ENCODE measurements at regions not wholly inside any gene's neighbourhood (a gene's known extent, or its start where the extent isn't known, plus 50 kb on each side); places are given as distances from the start of the nearest gene placed in this dataset.
"Not testable (repeated sequence)": the region's sequence is repeated elsewhere in the genome, so short reads cannot be mapped to it uniquely, and the experiment has no call there.

GRCh38 chr3:125915792-125916375, 53.1 kb upstream of the ROPN1B start:
- H2AFZ ChIP-seq (ENCODE audit: low read depth, low read length, poor library complexity, severe bottlenecking); H3K79me2 ChIP-seq (ENCODE audit: insufficient read depth, low read length); H3K9me3 ChIP-seq (ENCODE audit: control insufficient read depth in 1 of 2, insufficient read depth in 1 of 2, low read depth in 1 of 2, low read length in 2 of 2); intact Hi-C loops (cut with micrococcal nuclease); H3K27me3 ChIP-seq (ENCODE audit: insufficient read depth, low read length); POLR2A ChIA-PET; RAD21 ChIA-PET (ENCODE audit: low non-redundant PET in 1 of 2, low total read pairs in 2 of 2, uncharacterized antibody in 2 of 2, unreplicated experiment in 2 of 2); H3K36me3 ChIP-seq (ENCODE audit: control insufficient read depth in 1 of 2, insufficient read depth in 2 of 2, low read length in 2 of 2); BruUV-seq (replicated peaks); H4K20me1 ChIP-seq (ENCODE audit: insufficient read depth); H3K9me2 ChIP-seq (ENCODE audit: insufficient read depth): not testable (repeated sequence)
- peak overlapping the region; percentile 62 for H3K9ac ChIP-seq (ENCODE audit: low read length)
- CTCF ChIA-PET: interaction anchor here (0.6 kb wide), 1 partner anchor 150 kb away, joined by 3 read pairs; no protein-coding TSS in a partner anchor
- H3K27ac ChIP-seq (ENCODE audit: low read depth, low read length): peak overlapping the region; percentile 55
- H3K4me2 ChIP-seq (ENCODE audit: low read length): peak overlapping the region; percentile 84
- DNase-seq (ENCODE audit: low read depth, low spot score) (peak; percentile 93), ATAC-seq (peak; percentile 81)
- peak overlapping the region; percentile 53 to 62 for H3K4me3 ChIP-seq (replicated peaks in 1 of 2; ENCODE audit: low read depth in 1 of 2, low read length in 2 of 2)
- H3K4me1 ChIP-seq (ENCODE audit: control insufficient read depth in 1 of 2, insufficient read depth in 2 of 2, low read length in 2 of 2): peaks cover 8 to 28% of the 10 kb centered on the region in 2 experiments
- peak; percentile 40; the same call in 1 of the 2 replicates for TF ChIP-seq POLR2AphosphoS5 (IDR thresholded peaks at IDR 0.05; ENCODE audit: low read depth, low read length)

DNA sequence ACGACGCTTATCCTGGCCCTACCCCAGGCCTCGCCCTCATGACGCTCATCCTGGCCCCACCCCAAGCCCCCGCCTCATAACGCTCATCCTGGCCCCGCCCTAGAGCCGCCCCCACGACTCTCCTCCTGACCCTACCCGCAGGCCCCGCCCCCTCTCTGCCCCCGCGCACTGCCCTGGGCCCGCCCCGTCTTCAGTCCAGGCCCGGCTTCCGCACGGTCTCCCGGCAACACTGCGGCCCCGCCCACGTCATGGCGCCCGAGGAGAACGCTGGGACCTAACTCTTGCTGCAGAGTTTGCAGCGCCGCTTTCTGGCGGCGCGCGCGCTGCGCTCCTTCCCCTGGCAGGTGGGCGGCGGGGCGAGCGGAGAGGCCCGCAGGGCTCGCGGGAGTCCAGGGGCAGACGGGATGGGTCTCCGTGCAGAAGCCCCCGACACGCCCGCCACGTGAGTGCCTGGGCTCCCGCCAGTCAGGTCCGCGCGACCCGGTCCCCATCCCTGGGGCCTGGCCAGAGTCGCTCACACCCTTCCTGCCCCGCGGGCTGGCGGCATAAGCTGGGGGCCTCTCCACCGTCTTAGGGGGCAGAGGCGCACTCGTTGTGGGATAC, 52.5 kb upstream of the ROPN1B start:
- CTCF ChIA-PET: interaction anchor here (0.6 to 0.9 kb wide), 2 partner anchors 150 kb away, joined by 3 to 5 read pairs; no protein-coding TSS in a partner anchor
- Histone ChIP-seq H4K20me1 (ENCODE audit: insufficient read depth) (no peaks in the 10 kb centered on the region), H3K9ac (ENCODE audit: low read length) (peak overlapping the region; percentile 94), H3K79me2 (ENCODE audit: insufficient read depth, low read length) (no peaks in the 10 kb centered on the region), H3K4me1 (ENCODE audit: control insufficient read depth in 1 of 2, insufficient read depth in 2 of 2, low read length in 2 of 2) (peaks cover 8 to 28% of the 10 kb centered on the region in 2 experiments), H3K9me3 (ENCODE audit: control insufficient read depth in 1 of 2, insufficient read depth in 1 of 2, low read depth in 1 of 2, low read length in 2 of 2) (no peaks in the 10 kb centered on the region), H3K4me3 (replicated peaks in 1 of 2; ENCODE audit: low read depth in 1 of 2, low read length in 2 of 2) (peak overlapping the region; percentile 70 to 80), H3K4me2 (ENCODE audit: low read length) (peak overlapping the region; percentile 84), H2AFZ (ENCODE audit: low read depth, low read length, poor library complexity, severe bottlenecking) (no peak overlapping the region), H3K9me2 (ENCODE audit: insufficient read depth) (no peaks in the 10 kb centered on the region), H3K27me3 (ENCODE audit: insufficient read depth, low read length) (no peaks in the 10 kb centered on the region), H3K36me3 (ENCODE audit: control insufficient read depth in 1 of 2, insufficient read depth in 2 of 2, low read length in 2 of 2) (no peaks in the 10 kb centered on the region), H3K27ac (ENCODE audit: low read depth, low read length) (peak overlapping the region; percentile 86)
- RAD21 ChIA-PET (ENCODE audit: low non-redundant PET in 1 of 2, low total read pairs in 2 of 2, uncharacterized antibody in 2 of 2, unreplicated experiment in 2 of 2): no interaction called here
- POLR2A ChIA-PET: interaction anchor here (0.6 kb wide), 1 partner anchor 321 kb away, joined by 3 read pairs; no protein-coding TSS in a partner anchor
- DNase-seq (ENCODE audit: low read depth, low spot score) (peak; percentile 79), ATAC-seq (peak; percentile 87)
- intact Hi-C loops (cut with micrococcal nuclease): no loop called here
- BruUV-seq (replicated peaks): no TSS peak
- TF ChIP-seq POLR2A (IDR thresholded peaks at IDR 0.05; ENCODE audit: borderline replicate concordance, extremely low read depth, insufficient read depth, insufficient read length): no peak
- peak; percentile 84 for TF ChIP-seq YY1 (IDR thresholded peaks at IDR 0.05; ENCODE audit: extremely low read depth, insufficient replicate concordance, low read depth, low read length)
- peak; percentile 90 for TF ChIP-seq EGR1 (IDR thresholded peaks at IDR 0.05; ENCODE audit: low read depth)
- TF ChIP-seq, protein P1, sequence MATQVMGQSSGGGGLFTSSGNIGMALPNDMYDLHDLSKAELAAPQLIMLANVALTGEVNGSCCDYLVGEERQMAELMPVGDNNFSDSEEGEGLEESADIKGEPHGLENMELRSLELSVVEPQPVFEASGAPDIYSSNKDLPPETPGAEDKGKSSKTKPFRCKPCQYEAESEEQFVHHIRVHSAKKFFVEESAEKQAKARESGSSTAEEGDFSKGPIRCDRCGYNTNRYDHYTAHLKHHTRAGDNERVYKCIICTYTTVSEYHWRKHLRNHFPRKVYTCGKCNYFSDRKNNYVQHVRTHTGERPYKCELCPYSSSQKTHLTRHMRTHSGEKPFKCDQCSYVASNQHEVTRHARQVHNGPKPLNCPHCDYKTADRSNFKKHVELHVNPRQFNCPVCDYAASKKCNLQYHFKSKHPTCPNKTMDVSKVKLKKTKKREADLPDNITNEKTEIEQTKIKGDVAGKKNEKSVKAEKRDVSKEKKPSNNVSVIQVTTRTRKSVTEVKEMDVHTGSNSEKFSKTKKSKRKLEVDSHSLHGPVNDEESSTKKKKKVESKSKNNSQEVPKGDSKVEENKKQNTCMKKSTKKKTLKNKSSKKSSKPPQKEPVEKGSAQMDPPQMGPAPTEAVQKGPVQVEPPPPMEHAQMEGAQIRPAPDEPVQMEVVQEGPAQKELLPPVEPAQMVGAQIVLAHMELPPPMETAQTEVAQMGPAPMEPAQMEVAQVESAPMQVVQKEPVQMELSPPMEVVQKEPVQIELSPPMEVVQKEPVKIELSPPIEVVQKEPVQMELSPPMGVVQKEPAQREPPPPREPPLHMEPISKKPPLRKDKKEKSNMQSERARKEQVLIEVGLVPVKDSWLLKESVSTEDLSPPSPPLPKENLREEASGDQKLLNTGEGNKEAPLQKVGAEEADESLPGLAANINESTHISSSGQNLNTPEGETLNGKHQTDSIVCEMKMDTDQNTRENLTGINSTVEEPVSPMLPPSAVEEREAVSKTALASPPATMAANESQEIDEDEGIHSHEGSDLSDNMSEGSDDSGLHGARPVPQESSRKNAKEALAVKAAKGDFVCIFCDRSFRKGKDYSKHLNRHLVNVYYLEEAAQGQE (IDR thresholded peaks at IDR 0.05; ENCODE audit: low read depth): no peak
- TF ChIP-seq ZFX (IDR thresholded peaks at IDR 0.05): no peak
- TF ChIP-seq SIN3A (IDR thresholded peaks at IDR 0.05; ENCODE audit: low read depth): peak; percentile 57; the same call in 1 of the 2 replicates
- TF ChIP-seq, protein P2, sequence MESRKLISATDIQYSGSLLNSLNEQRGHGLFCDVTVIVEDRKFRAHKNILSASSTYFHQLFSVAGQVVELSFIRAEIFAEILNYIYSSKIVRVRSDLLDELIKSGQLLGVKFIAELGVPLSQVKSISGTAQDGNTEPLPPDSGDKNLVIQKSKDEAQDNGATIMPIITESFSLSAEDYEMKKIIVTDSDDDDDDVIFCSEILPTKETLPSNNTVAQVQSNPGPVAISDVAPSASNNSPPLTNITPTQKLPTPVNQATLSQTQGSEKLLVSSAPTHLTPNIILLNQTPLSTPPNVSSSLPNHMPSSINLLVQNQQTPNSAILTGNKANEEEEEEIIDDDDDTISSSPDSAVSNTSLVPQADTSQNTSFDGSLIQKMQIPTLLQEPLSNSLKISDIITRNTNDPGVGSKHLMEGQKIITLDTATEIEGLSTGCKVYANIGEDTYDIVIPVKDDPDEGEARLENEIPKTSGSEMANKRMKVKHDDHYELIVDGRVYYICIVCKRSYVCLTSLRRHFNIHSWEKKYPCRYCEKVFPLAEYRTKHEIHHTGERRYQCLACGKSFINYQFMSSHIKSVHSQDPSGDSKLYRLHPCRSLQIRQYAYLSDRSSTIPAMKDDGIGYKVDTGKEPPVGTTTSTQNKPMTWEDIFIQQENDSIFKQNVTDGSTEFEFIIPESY (IDR thresholded peaks at IDR 0.05; ENCODE audit: extremely low read depth, insufficient replicate concordance, low read length): no peak
- TF ChIP-seq ELF1 (IDR thresholded peaks at IDR 0.05; ENCODE audit: borderline replicate concordance, low read depth): no peak
- TF ChIP-seq TCF7L2 (IDR thresholded peaks at IDR 0.05; ENCODE audit: borderline replicate concordance, extremely low read depth, insufficient read depth, insufficient read length): no peak
- TF ChIP-seq POLR2AphosphoS5 (IDR thresholded peaks at IDR 0.05; ENCODE audit: low read depth, low read length): peak; percentile 73
